NCI-H524 (cell line): ENCODE measurements at regions not wholly inside any gene's neighbourhood (a gene's known extent, or its start where the extent isn't known, plus 50 kb on each side); places are given as distances from the start of the nearest gene placed in this dataset.
"Not testable (repeated sequence)": the region's sequence is repeated elsewhere in the genome, so short reads cannot be mapped to it uniquely, and the experiment has no call there.

Experiments used
- DNase-seq, 2 experiments: peaks; one replicate each; lab custom pipeline; 2025; lab: John Stamatoyannopoulos, UW

DNA sequence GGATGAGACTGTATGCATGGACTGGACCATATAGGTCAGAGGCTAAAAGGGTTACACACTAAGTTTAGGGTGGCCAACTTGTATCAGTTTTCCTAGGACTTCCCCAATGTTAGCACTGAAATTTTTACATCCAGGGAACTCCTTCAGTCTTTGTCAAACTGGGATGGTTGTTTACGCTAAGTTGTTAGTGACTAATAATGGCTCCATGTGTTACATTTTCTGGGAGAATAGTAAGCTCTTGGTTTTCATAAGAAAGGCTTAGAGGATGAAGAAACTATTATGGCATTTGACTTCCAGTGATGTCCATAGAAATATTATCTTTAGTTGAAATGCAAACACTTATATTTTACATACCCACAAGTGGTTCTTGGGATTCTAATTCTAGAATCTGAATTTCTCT is 57.9 kb upstream of the ST3GAL6 start:
- DNase-seq, result no peak

DNA sequence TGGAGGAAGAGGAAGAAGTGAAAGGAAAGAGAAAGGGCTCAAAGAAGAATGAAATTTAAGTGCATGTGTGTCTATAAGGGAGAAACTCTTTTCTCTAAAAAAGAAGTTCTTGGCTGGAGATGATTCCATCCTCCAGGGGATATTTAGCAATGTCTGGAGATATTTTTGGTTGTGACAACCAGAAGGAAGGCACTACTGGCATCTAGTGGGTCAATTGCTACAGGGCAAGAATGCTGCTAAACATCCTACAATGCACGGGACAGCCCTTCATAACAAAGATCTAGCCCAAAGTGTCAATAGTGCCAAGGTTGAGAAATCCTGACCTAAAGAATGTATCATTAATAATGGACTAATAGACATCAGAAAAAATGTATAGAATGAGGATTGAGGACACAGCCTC is 57.4 kb upstream of the ST3GAL6 start:
- DNase-seq, result no peak

DNA sequence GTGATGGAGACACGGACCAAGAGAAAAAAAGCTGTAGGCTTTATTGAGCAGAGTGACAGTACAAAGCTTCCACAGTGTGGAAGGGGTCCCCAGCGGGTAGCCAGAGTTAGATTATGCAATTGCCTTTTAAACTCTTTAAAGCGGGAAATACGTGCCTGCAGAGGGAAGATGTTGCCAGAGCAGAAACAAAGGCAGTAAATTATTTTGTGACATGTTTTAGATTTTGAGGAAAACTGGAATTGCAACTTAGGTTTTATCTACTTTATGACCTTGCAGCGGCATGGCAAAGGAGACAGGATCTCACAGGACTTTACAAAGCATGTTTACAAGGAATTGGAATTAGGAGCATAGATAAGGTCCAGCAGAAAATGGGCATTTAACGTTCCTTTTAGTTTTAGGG is 54.5 kb upstream of the ST3GAL6 start:
- not testable (repeated sequence) for DNase-seq

DNA sequence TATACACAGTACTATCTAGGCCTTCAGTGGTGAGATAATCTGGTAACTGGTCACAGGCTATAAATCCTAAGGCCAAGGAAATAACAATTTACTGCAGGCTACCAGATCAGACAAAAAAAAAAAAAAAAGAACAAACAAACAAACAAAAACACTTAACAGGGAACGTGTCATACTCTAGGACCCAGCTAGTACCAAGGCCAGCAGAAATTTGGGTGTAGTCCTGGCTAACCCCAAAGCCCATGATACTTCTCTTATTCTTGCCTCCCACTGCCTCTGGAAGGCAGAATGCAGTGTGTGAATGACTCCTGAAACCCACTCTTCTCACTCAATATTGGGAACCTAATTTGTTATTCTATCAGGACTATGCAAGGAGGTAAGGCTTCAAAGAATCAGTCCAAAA is 53.7 kb upstream of the ST3GAL6 start:
- DNase-seq, result no peak

DNA sequence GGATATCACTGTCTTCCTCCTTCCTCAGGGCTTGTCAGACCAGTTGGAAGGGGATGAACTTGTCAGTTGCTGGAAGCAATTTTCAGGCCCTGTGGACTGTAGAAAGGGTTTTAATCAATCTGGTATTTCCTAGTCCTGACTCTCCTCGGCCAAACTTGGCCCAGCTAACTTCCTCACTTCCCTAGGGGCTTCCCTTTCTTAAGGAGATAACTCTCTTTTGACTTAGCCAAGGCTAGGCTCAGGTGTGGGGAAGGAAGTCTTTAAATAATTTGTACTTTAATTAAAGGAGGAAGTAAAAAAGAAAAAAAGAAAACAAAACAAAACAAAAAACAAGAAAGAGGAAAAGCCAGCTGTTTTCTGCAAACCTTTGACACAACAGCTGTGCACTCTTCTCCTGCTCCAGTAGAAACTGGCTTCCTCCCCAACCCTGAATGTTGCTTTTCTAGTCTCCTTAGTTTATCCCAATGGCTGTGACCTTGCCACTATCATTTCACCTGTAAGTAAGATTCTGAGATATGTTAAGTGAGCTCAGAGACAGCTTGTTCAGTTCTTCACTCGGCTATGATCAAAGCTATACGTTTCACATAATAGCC is 53.0 kb upstream of the ST3GAL6 start:
- no peak for DNase-seq

DNA sequence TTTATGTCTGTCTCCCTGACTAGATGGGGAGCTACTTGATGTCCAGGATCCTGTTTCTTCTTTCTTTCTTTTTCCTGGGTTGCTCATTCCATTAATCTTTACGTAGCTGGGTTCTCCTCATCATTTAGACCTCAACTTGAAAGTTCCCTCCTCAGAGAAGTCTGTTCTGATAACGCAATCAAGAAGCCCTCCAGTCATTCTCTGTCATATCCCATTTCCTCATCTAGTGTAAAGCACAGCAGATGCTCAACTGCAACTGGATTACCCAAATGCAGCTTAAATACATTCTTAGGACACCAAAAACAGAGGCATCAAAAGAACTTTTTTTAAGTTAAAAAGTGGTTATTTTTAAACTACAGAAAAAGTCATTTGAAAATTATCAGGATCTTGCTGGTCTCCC is 51.7 kb upstream of the ST3GAL6 start:
- DNase-seq, result no peak

- DNase-seq, result no peak
Measured at GRCh38 chr3:98712726-98713125, 50.4 kb upstream of the ST3GAL6 start.

- not testable (repeated sequence) for DNase-seq
Measured at GRCh38 chr3:98713332-98713731, 49.8 kb upstream of the ST3GAL6 start.
